ENCODE measurements at regions not wholly inside any gene's neighbourhood (a gene's known extent, or its start where the extent isn't known, plus 50 kb on each side); places are given as distances from the start of the nearest gene placed in this dataset.
"Not testable (repeated sequence)": the region's sequence is repeated elsewhere in the genome, so short reads cannot be mapped to it uniquely, and the experiment has no call there.

DNA sequence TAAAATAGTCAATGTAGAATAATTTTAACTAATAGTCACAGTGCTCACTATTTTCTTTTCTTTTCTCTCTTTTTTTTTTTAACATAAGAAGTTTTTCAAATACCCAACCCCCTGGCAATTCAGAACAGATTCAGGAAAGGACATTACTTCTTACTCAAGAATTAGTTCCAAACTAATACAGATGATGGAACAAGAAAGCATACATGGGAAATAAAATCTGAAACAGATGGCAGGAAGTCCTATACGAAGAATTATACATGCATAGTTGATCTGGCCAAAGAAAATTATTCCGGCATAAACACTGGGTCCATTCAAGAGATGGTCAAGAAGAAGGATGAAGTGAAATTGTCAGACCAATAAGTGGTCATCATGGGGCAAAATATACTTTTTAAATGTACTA, 614.4 kb upstream of the INTU start:
- no peak for DNase-seq (ENCODE audit: low read depth in 2 of 2)

DNA sequence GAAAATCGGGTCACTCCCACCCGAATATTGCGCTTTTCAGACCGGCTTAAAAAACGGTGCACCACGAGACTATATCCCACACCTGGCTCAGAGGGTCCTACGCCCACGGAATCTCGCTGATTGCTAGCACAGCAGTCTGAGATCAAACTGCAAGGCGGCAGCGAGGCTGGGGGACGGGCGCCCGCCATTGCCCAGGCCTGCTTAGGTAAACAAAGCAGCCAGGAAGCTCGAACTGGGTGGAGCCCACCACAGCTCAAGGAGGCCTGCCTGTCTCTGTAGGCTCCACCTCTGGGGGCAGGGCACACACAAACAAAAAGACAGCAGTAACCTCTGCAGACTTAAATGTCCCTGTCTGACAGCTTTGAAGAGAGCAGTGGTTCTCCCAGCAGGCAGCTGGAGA, 611.9 kb upstream of the INTU start:
- DNase-seq (ENCODE audit: low read depth in 2 of 2), result not testable (repeated sequence)

DNA sequence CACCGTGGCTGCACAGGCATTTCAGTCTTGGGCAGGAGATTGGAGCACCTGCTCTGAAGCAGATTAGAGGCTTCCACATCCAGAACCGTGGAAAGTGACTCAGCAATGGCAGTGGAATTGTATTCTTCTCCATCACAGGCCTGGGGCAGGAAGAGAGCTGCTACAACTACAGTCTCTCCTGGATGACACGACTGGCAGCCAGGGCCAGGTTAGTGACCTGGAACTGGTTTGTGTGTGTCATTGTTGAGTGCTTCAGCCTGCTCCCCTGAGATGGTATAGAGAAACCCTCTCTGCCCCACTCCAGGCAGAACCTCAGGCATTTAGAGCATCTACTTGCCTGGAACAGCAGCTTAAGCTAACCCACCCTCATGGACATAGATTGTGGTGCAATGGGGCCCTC, 596.5 kb upstream of the INTU start:
- no peak for DNase-seq (ENCODE audit: low read depth in 2 of 2)

DNA sequence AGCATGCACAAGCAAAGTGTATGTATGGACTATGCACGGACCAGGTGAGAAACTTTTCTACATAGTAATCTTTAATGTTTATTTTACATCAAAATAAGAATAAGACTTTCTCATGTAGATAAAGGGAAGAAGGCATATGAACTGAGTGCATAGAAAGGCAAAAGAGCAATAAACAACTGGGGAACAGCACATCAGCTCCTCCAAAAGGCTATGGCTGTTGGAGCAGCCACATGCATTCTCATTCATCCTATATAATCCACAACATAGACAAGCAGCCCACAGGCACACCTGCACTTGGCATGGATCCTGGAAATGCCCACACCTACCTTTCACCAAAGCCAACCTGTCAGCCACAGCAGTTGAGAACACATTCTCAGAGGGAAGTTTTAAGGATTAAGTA, 586.9 kb upstream of the INTU start:
- DNase-seq (ENCODE audit: low read depth in 2 of 2), result no peak

DNA sequence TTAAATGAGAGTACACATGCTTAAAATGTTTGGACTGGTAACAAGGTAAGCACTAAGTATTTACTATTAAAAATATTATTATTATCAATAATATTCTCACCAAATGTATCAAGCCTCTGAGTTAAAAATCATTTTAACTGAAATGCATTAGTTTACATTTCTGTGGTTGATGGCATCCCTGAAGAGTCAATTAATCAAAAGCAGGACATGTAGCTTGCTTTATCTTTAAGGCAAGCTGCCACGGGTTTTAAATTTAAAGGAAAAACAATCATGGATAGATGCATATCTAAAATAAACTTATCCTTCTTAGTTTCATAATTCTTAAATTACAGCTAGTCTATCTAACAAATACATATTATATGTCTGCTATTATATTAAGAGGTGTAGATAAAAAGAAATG, 584.8 kb upstream of the INTU start:
- DNase-seq (ENCODE audit: low read depth in 2 of 2), result no peak

DNA sequence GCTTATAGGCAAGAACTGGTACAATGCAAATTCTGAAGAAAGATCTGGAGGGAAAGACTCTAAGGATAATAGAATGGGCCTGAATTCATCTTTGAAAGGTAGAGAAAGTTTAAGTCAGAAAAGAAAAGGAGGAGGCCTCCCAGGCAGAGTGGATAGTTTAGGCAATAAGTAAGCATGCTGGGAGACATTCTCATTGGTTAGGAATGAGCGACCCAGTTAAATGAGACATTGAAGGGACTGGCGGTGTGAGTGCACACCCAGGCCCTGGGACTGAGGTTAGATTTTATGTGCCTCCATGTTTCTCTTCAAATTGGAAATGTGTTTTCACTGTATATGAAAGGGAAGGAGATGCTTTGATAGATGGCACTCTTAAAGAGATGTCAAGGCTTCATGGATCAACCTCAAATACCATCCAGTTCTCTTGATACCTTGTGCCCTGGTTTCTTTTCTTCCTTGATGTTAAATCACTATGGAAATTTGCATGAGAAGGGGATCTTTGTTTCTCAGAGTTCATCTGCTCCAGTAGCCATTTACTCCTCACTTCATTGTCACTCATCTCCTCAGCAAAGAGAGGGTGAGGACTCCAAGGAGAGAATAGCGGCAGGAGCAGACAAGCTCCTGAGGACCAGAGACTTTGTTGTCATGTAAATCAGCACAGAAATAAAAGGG, 584.2 kb upstream of the INTU start:
- DNase-seq (ENCODE audit: low read depth in 2 of 2), result no peak

DNA sequence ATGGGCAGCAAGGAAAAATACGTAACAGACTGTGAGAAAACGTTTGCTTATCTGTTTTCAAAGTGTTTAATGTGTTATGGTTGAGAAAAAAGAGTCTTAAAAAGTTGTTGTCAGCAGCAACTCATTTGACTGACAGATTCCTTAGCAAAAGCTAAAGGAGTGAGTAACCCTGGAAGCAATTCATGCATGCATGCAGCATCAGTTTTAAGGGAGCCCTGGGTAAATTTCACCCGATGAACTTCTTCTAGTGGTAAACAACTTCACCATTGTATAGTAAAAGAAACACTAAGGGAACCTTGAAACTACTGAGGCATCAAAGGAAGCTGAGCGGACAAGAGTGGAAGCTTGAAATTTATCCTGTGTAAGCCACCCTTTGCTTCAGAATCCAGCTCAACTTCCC, 583.2 kb upstream of the INTU start:
- DNase-seq (ENCODE audit: low read depth in 2 of 2), result no peak

DNA sequence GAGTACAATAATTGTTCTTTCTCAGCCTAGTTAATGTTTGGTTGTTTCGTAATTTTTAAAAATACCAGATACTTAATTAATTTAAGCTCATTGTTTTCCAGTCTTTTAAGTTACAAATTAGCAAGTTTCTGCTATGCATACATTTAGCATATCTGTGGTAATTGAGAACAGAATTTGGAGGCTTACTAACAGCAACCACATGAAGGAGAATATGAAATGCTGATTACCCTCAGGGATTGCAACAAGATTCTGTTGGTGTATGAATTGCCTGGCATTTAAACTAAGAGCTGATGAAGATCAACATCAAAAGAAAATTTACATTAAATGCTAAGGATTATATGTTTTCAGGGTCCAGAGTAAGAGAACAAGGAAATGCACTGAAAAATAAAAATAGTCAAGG, 580.0 kb upstream of the INTU start:
- DNase-seq (ENCODE audit: low read depth in 2 of 2), result no peak

DNA sequence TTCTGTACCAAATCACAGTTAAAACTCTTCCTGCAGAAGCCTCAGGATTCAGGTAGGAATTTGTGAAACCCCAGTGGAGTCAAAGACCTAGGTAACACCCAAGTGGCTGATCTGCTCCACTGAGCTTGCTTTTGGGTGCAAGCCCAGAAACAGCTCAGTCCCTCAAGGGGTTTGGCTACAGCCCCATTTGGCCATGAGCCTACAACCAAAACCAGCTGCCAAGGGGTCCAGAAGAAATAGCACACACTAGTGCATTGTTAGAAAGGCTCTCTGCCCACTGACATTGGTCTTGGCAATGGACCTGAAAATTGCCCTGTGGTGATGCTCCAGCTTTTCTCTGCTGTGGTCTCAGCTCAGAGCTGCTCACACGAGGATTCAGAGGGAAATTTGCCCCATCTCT, 577.4 kb upstream of the INTU start:
- DNase-seq (ENCODE audit: low read depth in 2 of 2), result no peak

DNA sequence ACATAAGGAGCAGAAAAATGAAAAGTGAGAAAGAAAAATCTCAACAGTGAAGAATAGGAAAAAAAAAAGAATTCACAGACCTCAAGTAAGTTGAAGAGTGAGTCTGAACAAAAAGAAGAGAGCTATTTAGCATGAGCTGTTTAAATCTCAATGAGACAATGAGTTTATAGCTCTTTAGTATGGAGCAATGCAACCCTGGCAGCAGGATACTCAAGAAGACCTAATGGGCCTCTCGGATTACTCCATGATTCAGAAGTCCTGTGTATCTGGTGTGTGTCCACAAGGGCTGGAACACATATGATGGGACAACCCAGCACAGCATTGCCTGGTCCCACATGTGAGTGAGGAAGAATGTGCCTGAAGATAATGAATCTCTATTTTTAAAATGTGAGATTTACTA, 563.1 kb upstream of the INTU start:
- DNase-seq (ENCODE audit: low read depth in 2 of 2), result no peak

DNA sequence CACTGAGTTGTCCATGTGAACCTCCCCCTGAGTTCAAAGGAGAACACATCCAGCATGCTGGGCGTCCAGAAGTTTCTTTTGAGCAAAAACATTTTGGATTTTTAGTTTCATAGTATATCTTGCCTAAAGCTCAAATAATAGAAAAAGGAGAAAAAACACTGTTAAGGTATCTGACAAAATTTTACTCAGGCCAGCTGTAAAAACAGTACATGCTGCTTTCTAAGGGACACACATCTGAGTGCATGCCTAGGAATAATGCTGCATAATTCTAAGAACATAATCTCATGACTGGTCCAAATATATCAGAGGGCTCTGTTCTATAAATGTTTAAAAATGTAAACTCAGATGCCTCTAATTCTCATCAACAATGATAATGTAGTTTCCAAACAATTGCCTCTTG, 561.3 kb upstream of the INTU start:
- no peak for DNase-seq (ENCODE audit: low read depth in 2 of 2)

DNA sequence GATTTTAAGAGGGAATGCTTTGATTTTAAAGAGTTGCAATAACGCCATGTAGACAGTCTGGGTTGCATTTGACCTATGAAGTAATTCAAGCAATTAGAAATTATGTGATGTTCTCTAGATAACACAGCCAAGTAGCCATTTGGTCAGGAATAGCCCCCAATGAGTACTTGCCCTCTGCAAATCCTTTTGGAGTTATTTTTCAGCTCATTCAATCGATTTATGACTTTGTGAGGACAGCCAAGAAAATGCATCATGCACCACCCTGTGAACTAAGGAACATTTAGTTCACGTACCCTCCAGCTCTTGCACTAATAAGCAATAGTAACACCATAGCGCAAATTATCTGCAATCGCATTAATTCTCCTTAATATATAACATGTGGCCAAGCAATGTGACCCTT, 552.6 kb upstream of the INTU start:
- no peak for DNase-seq (ENCODE audit: low read depth in 2 of 2)

DNA sequence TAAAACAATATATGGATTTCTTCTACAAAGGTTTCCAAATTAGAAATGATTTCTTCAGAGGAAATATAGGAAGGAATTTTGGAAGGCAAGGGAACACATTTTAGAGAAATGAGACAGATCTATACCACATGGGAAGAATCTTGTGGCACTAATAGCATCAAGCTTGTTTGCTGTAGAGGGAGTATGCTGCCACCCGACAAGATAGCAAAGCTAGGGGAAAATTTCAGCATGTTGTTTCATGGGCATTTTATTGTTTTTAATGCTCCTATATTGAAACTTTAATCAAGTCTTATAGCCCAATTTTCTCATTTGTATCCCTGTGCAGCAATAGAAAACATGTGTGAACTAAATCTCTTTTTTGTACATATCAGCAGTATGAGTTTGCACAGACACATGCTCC, 551.7 kb upstream of the INTU start:
- no peak for DNase-seq (ENCODE audit: low read depth in 2 of 2)

DNA sequence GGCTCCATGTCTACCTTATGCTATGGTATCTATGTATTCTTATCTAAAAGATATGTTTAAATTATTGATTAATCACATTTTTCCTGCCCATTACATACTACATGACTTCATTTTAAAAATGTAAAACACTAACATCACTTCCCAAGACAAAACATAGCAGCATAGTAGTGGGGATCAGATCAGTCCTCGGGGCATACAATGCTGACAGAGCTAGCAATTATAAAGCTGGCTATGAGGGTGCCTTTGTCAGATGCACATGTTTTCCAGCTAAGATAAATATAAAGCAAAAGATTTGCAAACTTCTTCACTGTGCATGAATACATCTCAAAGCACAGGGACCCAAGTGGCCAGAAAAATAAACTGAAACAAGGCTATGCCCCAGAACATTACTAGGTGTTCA, 549.8 kb upstream of the INTU start:
- no peak for DNase-seq (ENCODE audit: low read depth in 2 of 2)

DNA sequence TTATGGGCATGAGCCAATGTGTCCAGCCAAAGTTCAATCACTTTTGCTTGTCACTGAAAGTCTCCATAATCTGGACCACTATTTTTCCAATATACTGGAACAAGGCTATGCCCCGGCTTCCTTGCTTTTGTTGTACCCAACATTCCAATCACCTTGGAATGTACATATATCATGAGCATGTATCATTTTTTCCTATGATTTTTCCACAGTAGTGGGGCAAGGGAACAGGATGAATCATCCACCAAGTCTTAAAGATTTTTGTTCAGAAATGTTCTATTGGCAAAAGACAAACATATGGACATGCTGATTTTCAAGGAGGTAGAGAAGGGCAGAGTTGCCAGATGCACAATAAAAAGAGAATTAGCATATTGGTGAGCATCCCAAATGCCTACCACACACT, 548.1 kb upstream of the INTU start:
- DNase-seq (ENCODE audit: low read depth in 2 of 2), result no peak

DNA sequence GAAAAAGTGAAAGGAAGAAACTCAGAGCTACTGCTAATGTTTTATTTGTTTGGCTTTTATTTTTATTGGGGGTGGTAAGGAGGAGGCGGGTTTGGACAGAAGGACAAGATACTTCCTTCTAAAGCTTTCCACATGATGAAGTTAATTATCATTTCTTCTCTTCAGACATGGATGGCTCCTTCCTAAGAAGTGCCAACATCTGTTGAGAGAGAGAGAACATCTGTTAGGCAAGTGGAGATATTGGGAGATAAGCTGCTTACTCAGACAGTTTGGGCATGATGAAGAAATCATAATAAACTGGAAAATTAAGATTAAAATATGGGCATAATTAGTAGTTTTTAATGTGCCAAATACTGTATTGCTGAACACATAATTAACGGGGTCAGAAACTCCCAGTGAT, 535.7 kb upstream of the INTU start:
- DNase-seq (ENCODE audit: low read depth in 2 of 2), result no peak

DNA sequence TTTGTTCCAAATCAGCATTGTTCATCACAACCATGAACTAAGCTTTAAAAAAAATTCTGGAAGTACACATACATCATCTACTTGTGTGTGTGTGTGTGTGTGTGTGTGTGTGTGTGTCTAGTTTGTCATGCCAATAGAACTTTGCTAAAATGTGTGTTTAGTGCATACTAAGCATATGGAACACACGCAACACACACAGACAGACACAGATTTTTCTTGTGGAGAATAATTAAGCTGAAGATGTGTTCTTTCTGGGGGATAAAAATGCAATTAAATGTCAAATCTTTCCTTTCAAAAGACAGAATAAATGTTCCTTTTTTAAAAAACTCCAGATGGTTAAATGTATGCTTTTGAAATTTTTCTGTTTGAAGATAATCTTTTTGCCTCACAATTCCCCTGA, 530.4 kb upstream of the INTU start:
- DNase-seq (ENCODE audit: low read depth in 2 of 2), result no peak

DNA sequence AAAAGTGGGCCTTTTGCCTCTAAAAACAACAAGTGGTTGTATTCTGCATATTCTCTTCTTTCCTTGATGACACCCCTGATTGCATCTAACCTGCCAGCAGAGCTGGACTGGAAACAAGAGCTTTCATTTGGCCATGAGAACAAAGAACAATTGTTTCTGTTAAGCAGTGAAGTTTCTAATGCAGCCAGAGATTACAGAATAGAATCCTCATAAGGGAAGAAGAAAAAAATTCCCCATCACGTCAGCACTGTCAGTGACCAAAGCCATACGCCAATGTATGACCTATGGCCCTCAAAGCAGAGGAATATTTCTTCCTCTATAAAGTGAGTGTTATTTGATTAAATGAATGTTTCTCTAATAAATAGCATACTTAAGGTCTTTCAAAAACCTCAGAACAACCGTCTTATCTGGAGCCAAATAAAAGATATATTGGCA, 529.1 kb upstream of the INTU start:
- DNase-seq (ENCODE audit: low read depth in 2 of 2), result no peak

DNA sequence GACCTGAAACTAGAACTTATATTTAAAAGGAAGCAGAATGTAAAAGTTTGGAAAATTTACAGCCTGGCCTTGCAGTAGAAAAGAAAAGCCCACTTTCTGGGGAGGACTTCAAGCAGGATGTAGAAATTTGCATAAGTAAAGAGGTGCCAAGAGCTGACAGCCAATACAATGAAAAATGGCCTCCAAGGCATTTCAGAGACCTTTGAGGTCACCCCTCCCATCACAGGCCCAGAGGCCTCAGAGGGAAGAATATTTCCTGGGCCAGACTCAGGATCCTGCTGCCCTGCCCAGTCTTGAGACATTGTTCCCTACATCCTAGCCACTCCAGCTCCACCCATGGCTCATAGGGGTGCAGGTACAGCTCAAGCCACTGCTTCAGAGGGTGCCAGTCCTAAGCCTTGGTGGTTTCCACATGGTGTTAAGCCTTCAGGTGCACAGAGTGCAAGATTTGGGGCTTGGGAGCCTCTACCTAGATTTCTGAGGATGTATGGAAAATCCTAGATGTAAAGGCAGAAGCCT, 518.9 kb upstream of the INTU start:
- DNase-seq (ENCODE audit: low read depth in 2 of 2), result no peak

DNA sequence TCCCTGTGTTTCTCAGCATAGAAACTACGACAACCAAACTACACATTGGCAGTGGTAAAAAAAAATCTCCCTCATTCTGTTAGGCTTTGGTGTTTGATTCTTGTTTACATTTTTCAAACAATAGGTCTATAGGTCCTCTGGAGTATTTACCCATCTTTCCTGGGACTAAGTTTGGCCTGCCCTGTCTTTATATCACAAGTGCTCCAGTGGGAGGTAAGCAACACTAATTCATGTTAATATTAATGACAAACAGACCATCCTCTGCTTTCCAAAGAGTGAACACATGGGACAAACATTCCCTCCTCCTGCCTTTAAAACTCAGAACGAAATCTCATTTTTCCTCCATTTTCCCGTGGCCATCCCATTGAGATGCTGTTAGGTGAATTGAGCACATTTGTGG, 514.1 kb upstream of the INTU start:
- no peak for DNase-seq (ENCODE audit: low read depth in 2 of 2)

DNA sequence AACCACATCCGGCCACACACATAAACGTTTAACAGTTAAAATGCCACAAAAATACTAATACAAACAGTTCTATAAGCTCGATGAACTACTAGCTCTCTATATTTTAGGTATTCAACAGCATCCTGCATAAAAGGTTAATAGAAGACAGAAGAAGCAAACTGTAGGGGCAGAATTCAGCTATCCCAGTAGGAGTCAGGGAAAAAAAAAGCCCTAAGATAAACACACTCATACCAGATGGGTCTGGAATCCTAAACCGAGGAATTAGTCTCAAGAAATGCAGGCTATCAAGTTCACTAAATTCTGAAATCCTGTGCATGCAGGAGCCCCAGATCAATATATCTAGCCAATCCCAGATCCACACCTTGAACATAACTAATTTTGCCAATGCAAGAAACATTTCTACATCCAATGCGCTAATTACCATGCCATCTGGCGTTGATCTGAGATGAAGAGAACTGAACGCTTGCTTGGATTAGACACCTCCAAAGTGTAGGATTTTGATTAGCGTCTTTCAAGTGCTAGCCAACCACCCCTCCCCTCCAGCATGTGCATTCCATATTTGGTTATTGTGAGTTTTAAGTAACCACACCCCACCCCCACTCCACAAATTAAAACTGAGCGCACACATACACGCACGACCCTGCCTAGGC, 512.2 kb upstream of the INTU start:
- DNase-seq (ENCODE audit: low read depth in 2 of 2), result no peak

DNA sequence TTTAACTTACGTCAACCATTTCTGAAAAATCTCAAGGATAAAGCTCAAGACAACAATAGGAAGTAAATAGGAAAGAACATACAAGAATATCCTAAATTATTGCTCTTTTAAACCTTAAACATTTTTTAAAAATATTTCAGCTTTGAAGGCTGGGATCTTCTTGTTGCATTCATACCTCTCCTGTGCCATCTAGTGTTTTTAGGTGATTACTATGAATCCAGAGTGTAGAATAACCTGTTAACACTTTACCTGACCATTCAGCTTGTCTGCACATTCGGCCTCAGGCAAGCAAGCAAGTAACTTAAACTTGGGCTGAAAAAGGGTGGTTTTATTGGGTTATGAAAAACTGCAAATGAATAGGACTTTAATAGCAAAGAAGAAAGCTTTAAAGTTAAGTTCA, 507.8 kb upstream of the INTU start:
- DNase-seq (ENCODE audit: low read depth in 2 of 2), result no peak

DNA sequence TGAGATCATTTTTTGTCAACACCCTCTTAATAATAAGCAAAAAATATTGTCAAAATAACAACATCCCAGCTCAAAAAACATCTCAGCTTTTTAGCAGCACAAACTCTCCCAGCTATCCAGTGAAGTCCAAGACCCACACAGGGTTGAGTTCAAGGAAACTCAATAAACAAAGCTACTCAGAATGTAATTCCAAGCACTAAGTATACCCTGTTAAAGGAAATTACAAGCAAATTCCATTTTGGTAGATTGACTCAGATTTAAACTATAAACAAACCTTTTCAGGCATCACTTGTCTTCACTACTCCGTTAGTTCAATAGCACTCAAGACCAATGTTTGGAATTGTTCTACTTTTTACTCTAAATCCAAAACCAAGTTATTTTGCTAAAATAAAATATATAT, 506.0 kb upstream of the INTU start:
- no peak for DNase-seq (ENCODE audit: low read depth in 2 of 2)

DNA sequence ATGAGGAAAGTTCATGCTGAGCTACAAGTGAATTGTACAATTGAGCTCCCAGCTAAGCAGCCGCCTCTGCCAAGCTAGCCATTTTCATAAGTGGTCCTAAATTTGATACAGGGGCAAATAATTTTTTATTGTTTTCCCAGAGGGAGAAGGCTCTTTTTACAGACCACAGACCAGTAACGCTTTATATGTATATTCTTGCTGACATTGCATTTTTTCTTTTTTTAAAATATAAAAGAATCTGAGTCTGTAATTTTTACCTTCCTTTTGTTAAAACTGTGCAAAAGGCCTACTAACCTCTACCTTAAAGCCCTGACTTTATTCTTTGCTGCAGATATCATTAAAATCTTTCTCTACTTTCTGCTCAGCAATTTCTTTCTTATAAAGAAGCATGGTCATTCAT, 501.2 kb upstream of the INTU start:
- no peak for DNase-seq (ENCODE audit: low read depth in 2 of 2)

All from dermis microvascular lymphatic vessel endothelial cell (primary cell).